ENCODE measurements at regions not wholly inside any gene's neighbourhood (a gene's known extent, or its start where the extent isn't known, plus 50 kb on each side); places are given as distances from the start of the nearest gene placed in this dataset.

- no peak for DNase-seq
Observed at GRCh38 chr2:8631465-8632005, 50.3 kb upstream of the ID2 start.

Measured in right lung (tissue), 2 donors.